CD4-positive, alpha-beta memory T cell (primary cell): ENCODE measurements at regions not wholly inside any gene's neighbourhood (a gene's known extent, or its start where the extent isn't known, plus 50 kb on each side); places are given as distances from the start of the nearest gene placed in this dataset.

ENCODE experiments used
- CTCF ChIA-PET: fragments of 350-600 bp; sonication (Branson Sonifier 250); formaldehyde crosslinking; loops from one replicate; lab custom pipeline; 2021; ENCODE audit warnings: inconsistent platforms; ENCODE audit not compliant: partially characterized antibody; lab: Charles Lee
- POLR2A ChIA-PET: fragments of 350-600 bp; sonication (Branson Sonifier 250); formaldehyde crosslinking; loops from one replicate; lab custom pipeline; 2021; ENCODE audit not compliant: partially characterized antibody; lab: Charles Lee
- DNase-seq, 5 donors: peaks; one replicate each; pipeline versions ENCODE4 v3.0.0 to v3.0.0-alpha.2; 2020 to 2022; ENCODE audit warnings: mixed read lengths in 1 of 5
- H3K27ac ChIP-seq: one replicate; pipeline ENCODE4 v1.7.0; 2013; ENCODE audit warnings: low read depth, low read length
- H3K27me3 ChIP-seq: 2 replicates; pipeline ENCODE4 v1.7.0; 2013; ENCODE audit warnings: mild to moderate bottlenecking, low read length, moderate library complexity; ENCODE audit not compliant: insufficient read depth
- H3K36me3 ChIP-seq: 2 replicates; pipeline ENCODE4 v1.7.0; 2013; ENCODE audit warnings: mild to moderate bottlenecking, low read length, moderate library complexity; ENCODE audit not compliant: insufficient read depth
- H3K4me1 ChIP-seq: 2 replicates; pipeline ENCODE4 v1.7.0; 2013; ENCODE audit warnings: mild to moderate bottlenecking, low read length, moderate library complexity; ENCODE audit not compliant: insufficient read depth
- H3K4me3 ChIP-seq, 2 donors: one replicate each; pipeline ENCODE4 v1.7.0; 2013; ENCODE audit warnings: low read length in 2 of 2, mild to moderate bottlenecking in 1 of 2
- H3K9me3 ChIP-seq, 2 donors: one replicate each; pipeline ENCODE4 v1.7.0; 2013; ENCODE audit warnings: low read length in 2 of 2, control low read depth in 1 of 2; ENCODE audit not compliant: control insufficient read depth in 1 of 2
- H3K27ac Mint-ChIP-seq, 7 donors: one replicate each; pipeline ENCODE4 v1.8.0; 2020 to 2021; ENCODE audit warnings: mixed read lengths in 7 of 7, mild to moderate bottlenecking in 6 of 7, inconsistent platforms in 3 of 7, moderate library complexity in 3 of 7
- H3K27me3 Mint-ChIP-seq, 2 donors: one replicate each; pipeline ENCODE4 v1.8.0; 2020 to 2021; ENCODE audit warnings: mixed read lengths in 2 of 2
- H3K36me3 Mint-ChIP-seq, 2 donors: one replicate each; pipeline ENCODE4 v1.8.0; 2020 to 2021; ENCODE audit warnings: mixed read lengths in 2 of 2, inconsistent platforms in 1 of 2, mild to moderate bottlenecking in 1 of 2
- H3K4me1 Mint-ChIP-seq, 4 donors: one replicate each; pipeline ENCODE4 v1.8.0; 2020 to 2021; ENCODE audit warnings: mixed read lengths in 4 of 4, mild to moderate bottlenecking in 1 of 4
- H3K4me3 Mint-ChIP-seq, 8 donors: one replicate each; pipeline ENCODE4 v1.8.0; 2020 to 2021; ENCODE audit warnings: mixed read lengths in 8 of 8, mild to moderate bottlenecking in 7 of 8, moderate library complexity in 6 of 8, inconsistent platforms in 3 of 8
- H3K9me3 Mint-ChIP-seq, 8 donors: one replicate each; pipeline ENCODE4 v1.8.0; 2020 to 2021; ENCODE audit warnings: mixed read lengths in 8 of 8, mild to moderate bottlenecking in 5 of 8, inconsistent platforms in 3 of 8, moderate library complexity in 1 of 8
- intact Hi-C: fragments of 100-400 bp; cut with micrococcal nuclease; formaldehyde crosslinking; loops from one replicate; pipeline ENCODE4 v1.15.1; 2023

DNA sequence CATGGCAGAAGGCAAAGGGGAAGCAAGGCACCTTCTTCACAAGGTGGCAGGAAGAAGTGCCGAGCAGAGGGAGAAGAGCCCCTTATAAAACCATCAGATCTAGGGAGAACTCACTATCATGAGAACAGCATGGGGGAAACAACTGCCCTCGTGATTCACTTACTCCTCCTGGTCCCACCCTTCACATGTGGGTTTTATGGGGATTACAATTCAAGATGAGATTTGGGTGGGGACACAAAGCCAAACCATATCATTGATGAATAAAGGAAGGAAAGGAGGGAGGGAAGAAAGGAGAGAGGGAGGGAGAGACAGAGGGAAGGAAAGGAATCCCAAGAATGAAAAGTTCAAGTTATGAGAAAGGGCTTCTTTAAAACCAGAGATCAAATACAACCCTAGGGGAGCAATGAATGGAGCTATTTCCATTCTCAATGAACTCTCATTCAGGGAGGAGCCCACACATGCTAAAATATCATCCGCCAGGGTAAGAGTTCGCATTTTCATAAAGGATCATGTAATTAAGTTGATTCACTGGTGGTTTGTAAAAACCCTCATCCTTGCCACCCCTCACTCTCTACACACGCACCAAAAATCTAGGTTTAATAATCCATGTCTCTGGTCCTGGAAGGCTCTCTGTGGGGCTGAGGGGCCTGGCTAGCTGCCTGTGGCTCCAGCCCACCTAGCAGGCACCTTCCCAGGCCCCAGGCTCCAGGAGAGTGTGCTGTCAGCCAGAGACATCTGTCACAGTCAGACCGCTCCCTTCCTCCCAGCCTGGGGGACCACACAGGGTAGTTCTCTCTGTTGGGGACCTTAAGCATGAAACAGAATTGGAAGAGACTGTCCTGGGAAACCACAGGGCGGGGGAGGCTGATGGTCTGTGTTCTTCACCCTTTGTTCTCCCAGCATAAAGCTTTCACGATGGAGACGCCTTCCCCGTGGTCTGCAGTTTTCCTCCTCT is 94.0 kb downstream of the CCDC185 start:
- H3K9me3 Mint-ChIP-seq: no peaks in the 10 kb centered on the region
- H3K4me1 ChIP-seq: peaks cover 3% of the 10 kb centered on the region
- no peak for DNase-seq
- peaks cover 4 to 19% (median 15%) of the 10 kb centered on the region in 4 donors for H3K4me1 Mint-ChIP-seq
- H3K27ac ChIP-seq: no peak overlapping the region
- no peaks in the 10 kb centered on the region for H3K27me3 ChIP-seq
- no peak overlapping the region for H3K4me3 Mint-ChIP-seq
- no peaks in the 10 kb centered on the region for H3K36me3 ChIP-seq
- H3K27me3 Mint-ChIP-seq: peaks cover 0 to 3% of the 10 kb centered on the region in 2 donors
- intact Hi-C loops: no loop called here
- no peak overlapping the region for H3K4me3 ChIP-seq
- H3K27ac Mint-ChIP-seq: peak overlapping the region in 2 of 7 donors; percentile 17 to 75
- H3K36me3 Mint-ChIP-seq: no peaks in the 10 kb centered on the region
- POLR2A ChIA-PET: interaction anchor here (0.6 kb wide), 1 partner anchor 134 kb away, joined by 4 read pairs; no protein-coding TSS in a partner anchor
- CTCF ChIA-PET: interaction anchor here (0.6 to 1.2 kb wide), 6 partner anchors 26 to 258 kb away, joined by 3 to 4 read pairs (median 3); no protein-coding TSS in a partner anchor
- no peaks in the 10 kb centered on the region for H3K9me3 ChIP-seq

DNA sequence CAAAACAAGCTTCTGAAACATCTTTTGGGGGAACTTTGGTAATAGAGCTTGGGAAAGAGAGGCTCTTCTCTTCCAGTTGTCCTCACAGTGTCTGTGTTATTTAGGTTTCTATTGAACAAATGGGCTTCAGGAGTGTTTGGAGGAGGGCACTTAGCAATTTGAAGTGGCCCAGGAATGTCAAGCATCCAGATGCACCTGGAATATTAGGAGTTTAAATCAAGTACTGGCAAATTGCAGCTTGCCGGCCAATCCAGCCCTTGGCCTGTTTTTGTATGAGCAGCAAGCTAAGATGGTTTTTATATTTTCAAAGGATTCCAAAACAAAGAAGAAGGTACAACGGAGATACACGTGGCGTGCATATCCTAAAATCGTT is 94.7 kb downstream of the CCDC185 start:
- no peaks in the 10 kb centered on the region for H3K4me1 ChIP-seq
- no peak overlapping the region for H3K27ac Mint-ChIP-seq
- peaks cover 0 to 3% of the 10 kb centered on the region in 2 donors for H3K27me3 Mint-ChIP-seq
- H3K27me3 ChIP-seq: no peaks in the 10 kb centered on the region
- H3K4me3 ChIP-seq: no peak overlapping the region
- no peak overlapping the region for H3K4me3 Mint-ChIP-seq
- no peak for DNase-seq
- H3K9me3 Mint-ChIP-seq: no peaks in the 10 kb centered on the region
- intact Hi-C loops: no loop called here
- no peaks in the 10 kb centered on the region for H3K36me3 Mint-ChIP-seq
- ChIA-PET POLR2A (no interaction called here), CTCF (interaction anchor here (0.6 to 1.2 kb wide), 4 partner anchors 27 to 257 kb away, joined by 3 to 4 read pairs (median 3); no protein-coding TSS in a partner anchor)
- H3K36me3 ChIP-seq: no peaks in the 10 kb centered on the region
- H3K4me1 Mint-ChIP-seq: peaks cover 0 to 13% (median 8%) of the 10 kb centered on the region in 4 donors
- no peaks in the 10 kb centered on the region for H3K9me3 ChIP-seq
- H3K27ac ChIP-seq: no peak overlapping the region

DNA sequence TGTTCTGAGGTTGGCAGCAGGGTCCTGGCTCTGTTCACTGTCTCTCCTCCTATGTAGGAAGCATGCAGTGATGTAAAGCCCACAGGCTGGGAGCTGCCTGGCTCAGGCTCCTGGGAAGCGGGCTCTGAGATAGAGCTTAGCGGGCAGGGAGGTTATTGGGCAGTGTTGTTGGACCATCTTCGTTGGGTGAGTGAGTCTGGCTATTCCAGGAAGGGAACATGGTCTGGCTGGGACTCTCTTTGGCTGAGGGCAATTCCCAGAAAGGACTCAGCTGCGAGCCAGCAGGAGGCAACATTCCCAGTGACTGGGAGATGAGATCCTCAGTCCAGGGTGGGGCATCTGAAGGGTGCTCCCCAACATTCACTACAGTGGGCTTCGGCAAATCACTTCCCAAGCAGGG is 96.2 kb downstream of the CCDC185 start:
- Mint-ChIP-seq H3K4me1 (peaks cover 0 to 10% (median 6%) of the 10 kb centered on the region in 4 donors), H3K27me3 (no peaks in the 10 kb centered on the region), H3K36me3 (no peaks in the 10 kb centered on the region), H3K9me3 (no peaks in the 10 kb centered on the region), H3K4me3 (no peak overlapping the region), H3K27ac (no peak overlapping the region)
- Histone ChIP-seq H3K27me3 (no peaks in the 10 kb centered on the region), H3K36me3 (no peaks in the 10 kb centered on the region), H3K4me3 (no peak overlapping the region), H3K4me1 (no peaks in the 10 kb centered on the region), H3K27ac (no peak overlapping the region), H3K9me3 (no peaks in the 10 kb centered on the region)
- no peak for DNase-seq
- POLR2A ChIA-PET: no interaction called here
- CTCF ChIA-PET: no interaction called here
- intact Hi-C loops: no loop called here

DNA sequence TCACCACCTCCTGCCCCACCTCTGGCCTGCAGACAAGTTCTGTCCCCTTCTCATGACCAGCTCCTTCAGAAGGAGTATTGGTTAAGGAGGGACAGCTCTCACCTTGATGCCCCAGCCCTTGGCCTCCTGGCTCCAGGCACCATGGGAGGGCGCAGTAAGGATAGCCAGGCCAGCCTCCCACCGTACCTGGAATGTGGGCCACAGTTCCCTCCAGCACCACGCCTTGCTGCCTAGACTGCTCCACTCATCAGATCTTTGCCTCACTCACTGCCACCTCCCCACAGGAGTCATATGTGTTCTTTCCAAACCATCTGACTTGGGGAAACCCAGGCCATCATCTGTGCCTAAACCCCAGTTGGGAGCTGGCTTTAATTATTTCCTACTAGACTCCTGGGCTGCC is 97.0 kb downstream of the CCDC185 start:
- Mint-ChIP-seq H3K9me3 (no peaks in the 10 kb centered on the region), H3K4me3 (no peak overlapping the region), H3K36me3 (no peaks in the 10 kb centered on the region), H3K27ac (no peak overlapping the region), H3K4me1 (peaks cover 0 to 10% (median 6%) of the 10 kb centered on the region in 4 donors), H3K27me3 (no peaks in the 10 kb centered on the region)
- no peak overlapping the region for H3K27ac ChIP-seq
- H3K36me3 ChIP-seq: no peaks in the 10 kb centered on the region
- ChIA-PET CTCF (no interaction called here), POLR2A (no interaction called here)
- no peaks in the 10 kb centered on the region for H3K27me3 ChIP-seq
- intact Hi-C loops: no loop called here
- no peak overlapping the region for H3K4me3 ChIP-seq
- H3K4me1 ChIP-seq: no peaks in the 10 kb centered on the region
- DNase-seq: no peak
- no peaks in the 10 kb centered on the region for H3K9me3 ChIP-seq
